Testis (tissue), 2 donors: ENCODE measurements at regions not wholly inside any gene's neighbourhood (a gene's known extent, or its start where the extent isn't known, plus 50 kb on each side); places are given as distances from the start of the nearest gene placed in this dataset.

Experiments
- POLR2A ChIP-seq: fragments of 450-650 bp; IDR thresholded peaks from one replicate; pipeline ENCODE4 v1.6.1; 2017; ENCODE audit warnings: antibody characterized with exemption, mild to moderate bottlenecking, moderate library complexity
- TF ChIP-seq, protein P1 (sequence below), 3 experiments: fragments of 450-650 bp in 2 of 3; fragments of 200-600 bp in 1 of 3; sonication (generic) in 1 of 3; IDR thresholded peaks; one replicate each; pipeline ENCODE4 v1.5.1; 2016 to 2019; ENCODE audit warnings: antibody characterized with exemption in 3 of 3, mild to moderate bottlenecking in 2 of 3, moderate library complexity in 1 of 3

DNA sequence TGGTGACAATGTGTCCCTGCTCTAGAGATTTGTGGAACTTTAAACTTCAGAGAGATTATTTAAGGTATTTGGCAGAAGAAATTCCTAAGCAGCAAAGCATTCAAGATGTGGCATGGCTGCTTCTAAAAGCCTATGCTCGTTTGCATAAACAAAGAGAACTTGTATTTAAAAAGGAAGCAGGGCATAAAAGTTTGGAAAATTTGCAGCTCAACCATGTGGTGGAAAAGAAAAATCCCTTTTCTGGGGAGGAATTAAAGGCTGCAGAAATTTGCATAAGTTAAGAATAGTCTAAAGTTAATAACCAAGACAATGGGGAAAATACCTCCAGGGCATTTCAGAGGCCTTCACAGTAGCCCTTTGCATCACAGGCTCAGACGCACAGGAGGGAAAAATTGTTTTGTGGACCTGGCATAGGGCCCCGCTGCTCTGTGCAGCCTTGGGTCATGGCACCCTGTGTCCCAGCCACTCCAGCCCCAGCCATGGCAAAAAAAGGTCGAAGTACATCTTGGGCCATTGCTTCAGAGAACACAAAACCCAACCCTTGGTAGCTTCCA is 1109.1 kb downstream of the OTOL1 start:
- TF ChIP-seq, protein P1, sequence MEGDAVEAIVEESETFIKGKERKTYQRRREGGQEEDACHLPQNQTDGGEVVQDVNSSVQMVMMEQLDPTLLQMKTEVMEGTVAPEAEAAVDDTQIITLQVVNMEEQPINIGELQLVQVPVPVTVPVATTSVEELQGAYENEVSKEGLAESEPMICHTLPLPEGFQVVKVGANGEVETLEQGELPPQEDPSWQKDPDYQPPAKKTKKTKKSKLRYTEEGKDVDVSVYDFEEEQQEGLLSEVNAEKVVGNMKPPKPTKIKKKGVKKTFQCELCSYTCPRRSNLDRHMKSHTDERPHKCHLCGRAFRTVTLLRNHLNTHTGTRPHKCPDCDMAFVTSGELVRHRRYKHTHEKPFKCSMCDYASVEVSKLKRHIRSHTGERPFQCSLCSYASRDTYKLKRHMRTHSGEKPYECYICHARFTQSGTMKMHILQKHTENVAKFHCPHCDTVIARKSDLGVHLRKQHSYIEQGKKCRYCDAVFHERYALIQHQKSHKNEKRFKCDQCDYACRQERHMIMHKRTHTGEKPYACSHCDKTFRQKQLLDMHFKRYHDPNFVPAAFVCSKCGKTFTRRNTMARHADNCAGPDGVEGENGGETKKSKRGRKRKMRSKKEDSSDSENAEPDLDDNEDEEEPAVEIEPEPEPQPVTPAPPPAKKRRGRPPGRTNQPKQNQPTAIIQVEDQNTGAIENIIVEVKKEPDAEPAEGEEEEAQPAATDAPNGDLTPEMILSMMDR (IDR thresholded peaks at IDR 0.05) = no peak
- TF ChIP-seq POLR2A = no peak
